MV-4-11 (cell line): ENCODE measurements at regions not wholly inside any gene's neighbourhood (a gene's known extent, or its start where the extent isn't known, plus 50 kb on each side); places are given as distances from the start of the nearest gene placed in this dataset.
A peak's percentile ranks its signal among the peaks of the same experiment; 100 is the strongest.
"Not testable (repeated sequence)": the region's sequence is repeated elsewhere in the genome, so short reads cannot be mapped to it uniquely, and the experiment has no call there.

Experiments used
- DNase-seq: peaks from one replicate; lab custom pipeline; 2025; lab: John Stamatoyannopoulos, UW

DNA sequence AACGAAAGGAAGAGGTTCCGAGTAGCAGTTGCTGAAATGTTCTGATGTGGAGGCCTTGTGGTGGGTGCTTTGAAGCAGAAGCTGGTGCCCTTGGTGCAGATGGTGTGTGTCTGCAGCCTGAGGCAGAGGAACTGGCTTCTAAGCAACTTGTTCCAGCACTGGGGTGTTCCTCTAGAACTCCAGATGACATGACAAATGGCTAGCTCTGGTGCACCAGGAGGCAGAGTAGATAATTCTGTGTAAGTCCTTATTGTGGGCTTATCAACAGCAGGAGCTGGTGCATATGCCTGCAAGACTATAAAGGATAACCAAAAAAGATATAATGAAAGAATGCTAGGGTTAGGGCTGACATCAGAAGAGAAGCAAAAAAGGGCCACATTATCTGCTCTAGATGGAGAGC, 76.5 kb downstream of the ARL5B start:
- DNase-seq = no peak

DNA sequence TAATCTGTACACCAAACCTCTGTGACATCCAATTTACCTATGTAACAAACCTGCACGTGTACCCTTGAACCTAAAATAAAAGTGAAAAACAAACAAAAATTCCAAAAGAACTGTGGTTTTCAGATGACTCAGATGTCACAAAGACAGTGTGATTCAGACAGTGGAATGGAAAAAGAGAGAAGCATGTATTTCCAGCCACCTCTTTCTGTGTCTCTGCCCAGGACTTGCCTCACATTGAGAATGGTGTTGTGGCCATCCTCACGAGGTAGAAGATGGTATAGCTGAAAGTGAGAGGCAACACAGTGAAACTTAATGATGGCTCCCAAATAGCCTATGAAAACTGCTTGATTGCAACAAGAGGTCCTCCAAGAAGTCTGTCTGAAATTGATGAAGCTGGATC, 78.0 kb downstream of the ARL5B start:
- no peak for DNase-seq

DNA sequence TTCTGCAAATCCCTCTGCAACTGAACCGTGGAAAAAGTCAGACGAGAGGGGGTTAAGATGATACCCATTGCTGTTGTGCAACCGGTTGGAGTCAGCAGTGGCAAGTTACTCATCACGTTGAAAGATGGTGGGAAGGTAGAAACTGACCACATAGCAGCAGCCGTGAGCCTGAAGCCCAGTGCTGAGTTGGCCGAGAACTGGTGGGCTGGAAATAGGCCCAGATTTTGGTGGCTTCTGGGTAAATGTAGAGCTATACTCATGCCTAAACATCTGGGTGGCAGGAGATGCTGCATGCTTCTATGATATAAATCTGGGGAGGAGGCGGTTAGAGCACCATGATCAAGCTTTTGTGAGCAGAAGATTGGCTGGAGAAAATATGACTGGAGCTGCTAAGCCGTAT, 78.6 kb downstream of the ARL5B start:
- DNase-seq = no peak

DNA sequence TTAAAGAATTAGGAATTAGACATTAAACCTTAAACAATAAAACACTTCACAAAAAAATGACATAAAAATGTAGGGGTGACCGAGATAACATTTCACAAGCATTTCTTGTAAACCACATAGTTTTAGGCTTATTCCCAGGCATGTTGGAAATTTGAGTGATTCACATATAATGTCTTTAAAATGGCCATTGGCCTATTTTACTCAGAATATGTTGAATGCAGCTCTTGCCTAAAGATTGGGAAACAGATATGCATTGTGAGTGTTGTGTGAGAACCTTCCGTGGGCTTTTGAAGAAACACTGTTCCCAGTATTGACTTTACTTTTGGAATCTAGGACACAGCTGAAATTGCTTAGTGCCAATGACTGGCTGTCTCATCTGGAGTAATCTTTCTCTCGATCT, 79.6 kb downstream of the ARL5B start:
- DNase-seq = no peak

DNA sequence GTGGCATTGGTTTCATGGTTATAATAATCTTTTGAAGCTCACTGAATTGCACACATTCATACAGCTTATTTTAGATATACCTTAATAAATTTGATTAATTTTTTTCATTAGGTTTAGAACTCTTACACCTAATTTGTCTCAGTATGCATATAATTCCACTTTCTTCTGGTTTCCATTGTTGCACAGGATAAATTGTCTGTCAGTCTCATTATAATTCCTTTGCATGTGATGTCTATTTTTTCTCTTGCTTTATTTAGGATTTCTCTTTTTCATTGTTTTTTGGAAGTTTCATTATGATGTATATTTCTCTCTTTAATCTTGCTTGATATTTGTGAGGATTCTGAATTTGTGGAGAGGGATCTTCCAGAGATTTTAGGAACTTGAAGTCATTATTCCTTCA, 84.7 kb downstream of the ARL5B start:
- no peak for DNase-seq

DNA sequence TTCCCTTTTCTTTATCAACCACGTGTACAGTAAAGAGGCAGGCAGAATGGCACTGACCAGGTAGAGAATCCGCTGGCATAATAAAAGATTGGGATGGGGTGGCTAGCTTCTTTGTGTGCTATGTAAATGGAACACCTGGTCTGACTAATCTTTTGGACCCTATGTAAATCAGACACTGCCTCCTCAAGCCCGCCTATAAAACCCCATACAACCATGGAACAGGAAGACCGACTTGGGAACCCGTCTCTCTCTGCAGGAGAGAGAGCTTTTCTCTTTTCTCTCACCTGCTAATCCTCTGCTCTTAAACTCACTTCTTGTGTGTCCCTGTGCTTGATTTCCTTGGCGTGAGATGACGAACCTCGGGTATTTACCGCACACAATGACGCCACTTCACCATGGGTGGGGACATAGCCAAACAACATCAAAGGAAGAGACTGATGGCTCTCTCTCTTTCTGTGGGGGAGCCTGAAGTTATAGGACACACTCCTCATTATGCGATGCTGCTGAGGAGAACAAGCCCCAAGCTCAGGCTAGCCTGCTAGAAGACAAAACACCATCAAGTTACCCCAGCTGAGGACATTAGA, 94.2 kb downstream of the ARL5B start:
- no peak for DNase-seq

DNA sequence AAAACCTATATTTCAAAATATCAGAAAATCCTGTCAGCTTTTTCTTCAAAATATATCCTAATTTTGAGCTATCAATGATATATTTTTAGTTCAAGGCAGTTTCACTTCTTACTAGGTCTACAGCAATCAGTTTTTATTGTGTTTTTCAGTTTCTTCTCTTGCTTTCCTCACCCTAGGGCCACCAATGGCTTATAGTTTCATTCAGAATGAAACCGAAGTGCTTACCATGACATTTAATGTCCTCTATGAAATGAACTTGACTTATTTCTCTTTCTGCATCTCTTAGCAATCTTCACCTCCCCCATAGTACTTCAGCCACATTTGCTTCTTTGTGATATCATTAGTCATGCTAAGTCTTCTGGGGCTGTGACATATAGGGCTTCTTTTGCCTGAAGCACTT, 100.3 kb downstream of the ARL5B start:
- no peak for DNase-seq

DNA sequence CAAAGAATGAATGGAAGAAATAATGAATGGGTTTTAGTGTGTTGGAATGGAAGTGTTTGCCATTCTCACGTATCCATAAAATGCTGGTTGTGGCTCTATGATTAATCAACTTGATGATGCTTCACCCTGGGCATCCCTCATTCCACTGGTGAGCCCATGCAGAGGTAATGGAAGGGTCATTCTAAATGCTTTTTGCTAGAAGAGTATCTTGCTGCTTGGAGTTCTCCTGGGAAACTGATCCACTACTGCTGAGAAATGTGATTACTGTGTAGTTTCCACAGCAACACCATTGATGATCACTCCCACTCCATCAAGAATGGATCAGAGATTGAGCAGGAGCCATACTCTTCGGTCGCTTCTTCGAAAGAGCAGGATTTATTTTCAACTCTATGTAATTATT, 101.6 kb downstream of the ARL5B start:
- DNase-seq = no peak

DNA sequence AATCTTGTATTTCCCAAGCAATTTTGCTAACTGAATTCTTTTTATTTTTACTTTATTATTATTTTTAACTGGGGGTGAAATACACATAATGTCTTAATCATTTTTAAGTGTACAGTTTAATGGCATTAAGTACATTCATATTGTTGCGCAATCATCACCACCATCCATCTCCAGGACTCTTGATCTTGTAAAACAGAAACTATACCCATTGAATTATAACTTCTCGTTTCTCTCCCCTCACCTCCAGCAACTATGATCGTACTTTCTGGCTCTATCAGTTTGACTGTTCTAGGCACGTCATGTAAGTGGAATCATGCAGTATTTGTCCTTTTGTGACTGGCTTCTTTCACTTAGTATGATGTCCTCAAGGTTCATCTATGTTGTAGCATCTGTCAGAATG, 108.8 kb downstream of the ARL5B start:
- peak; percentile 17 for DNase-seq

DNA sequence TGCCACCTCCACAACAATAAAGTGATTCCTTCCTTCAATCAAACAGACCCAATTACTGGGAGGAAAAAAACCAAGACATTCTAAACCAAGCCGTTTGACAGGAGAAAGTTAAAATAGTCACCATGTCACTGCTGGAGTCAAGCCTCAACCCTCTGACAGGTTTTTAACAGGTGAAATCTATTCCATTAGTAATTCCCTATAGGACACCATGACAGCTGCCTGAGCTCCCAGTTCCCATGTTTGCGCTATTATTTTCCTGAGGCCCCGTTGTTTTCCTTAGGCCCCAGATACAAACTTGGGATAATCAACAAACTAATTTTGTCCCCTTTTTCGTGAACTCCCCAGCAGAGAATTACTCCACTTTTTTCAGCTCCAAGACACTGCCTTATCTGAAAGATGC, 113.9 kb downstream of the ARL5B start:
- DNase-seq = no peak

DNA sequence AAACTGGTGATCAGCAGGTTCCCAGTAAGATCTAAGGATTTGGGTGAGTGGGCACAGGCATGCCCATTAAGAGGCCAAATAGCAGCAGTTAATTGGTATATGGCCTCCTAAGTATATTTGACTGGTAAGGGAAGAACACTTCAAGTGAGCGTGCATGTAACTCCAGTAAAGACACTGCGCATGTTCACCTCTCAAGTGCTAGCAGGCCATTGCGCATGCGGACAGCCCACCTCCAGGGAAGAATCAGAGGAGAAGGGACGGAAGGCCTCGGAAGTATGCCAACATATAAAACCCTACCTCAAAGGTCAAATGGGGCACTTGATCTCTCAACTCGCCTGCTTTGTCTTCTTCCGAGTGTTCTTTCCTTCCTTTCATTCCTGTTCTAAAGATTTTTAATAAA, 118.0 kb downstream of the ARL5B start:
- DNase-seq = no peak

DNA sequence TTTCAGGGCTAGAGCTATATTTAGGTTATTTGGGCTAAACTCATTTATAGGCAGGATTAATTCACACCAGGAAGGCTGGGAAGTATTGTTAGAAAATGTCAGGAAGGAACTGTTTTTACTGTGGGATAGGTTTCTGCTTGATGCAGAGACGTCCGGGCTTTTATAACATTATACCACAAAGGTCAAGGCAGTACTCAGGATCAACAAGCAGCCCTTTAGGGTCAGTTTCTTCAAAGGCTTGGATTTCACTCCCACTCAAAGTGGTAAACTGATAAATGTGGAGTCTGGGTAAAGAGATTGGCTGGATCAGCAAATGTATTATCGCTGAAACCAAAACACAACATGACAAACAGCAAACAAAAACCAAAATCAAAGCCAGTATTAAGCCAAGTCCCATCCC, 127.2 kb downstream of the ARL5B start:
- DNase-seq = no peak

DNA sequence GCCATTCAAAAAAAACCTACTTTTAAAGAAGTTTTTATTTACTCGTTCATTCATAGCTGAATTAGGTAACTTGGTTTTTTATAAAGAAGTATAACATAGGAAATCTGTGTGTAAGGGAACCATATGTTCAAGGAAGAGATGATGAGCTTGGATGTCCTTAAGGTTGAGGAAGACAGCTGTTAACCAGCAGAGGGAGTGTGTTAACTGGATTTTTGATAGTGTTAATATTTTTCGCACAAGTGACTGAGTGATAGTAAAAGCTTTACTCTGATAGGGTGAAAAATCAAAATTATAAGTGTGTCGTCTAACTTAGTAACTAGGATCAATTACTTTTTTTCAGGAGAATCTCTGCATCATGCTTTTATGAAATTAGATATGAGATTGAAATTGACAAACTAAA, 134.7 kb downstream of the ARL5B start:
- no peak for DNase-seq

DNA sequence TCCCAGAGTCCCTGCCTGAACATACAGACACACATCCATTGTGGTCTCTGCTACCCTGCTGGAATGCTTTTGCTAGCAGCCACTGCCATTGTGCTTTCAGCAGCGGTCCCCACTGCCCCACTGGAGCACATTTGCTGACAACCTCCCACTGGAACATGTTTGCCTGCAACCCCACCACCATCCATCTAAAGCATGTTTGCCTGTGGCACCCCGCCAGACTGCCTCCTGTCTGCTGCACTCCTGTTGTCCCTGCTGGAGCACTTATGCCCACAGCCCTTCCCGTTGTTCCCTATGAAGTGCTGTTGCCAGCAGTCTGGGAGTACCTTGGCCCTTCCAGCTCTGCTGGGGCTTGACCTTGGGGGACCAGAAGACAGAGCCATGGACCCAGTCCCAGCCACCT, 136.3 kb downstream of the ARL5B start:
- DNase-seq = no peak

DNA sequence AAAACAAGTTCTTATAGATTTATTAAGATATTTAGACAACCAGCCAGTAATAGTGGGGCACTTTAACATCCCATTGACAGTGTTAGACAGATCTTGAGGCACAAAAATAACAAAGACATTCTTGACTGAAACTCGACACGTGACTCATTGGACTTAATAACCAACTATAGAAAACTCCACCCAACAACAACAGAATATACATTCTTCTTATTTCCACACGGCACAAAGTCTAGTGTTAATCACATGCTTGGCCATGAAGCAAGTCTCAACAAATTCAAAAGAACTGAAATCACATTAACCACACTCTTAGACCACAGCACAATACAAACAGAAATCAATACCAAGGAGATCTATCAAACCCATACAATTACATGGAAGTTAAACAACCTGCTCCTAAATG, 138.1 kb downstream of the ARL5B start:
- DNase-seq = no peak

DNA sequence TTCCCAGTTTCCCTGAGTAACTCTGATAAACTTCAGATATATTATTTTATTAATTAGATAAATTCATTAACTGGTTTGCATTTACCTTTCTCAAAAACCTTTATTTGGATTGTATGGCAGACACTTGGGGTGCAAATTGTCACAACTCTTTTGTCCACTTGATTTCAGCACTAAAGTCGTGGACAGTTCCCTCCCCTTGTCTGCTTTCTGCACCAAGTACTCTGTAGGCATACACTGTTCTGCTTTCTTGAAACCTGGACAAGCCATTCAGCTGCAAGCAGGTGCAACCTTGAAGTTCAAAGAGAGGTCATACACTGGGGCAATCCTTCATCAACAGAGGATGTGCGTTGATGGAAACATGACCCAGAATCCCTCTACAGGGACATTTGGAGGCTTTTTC, 162.9 kb downstream of the ARL5B start:
- peak; percentile 10 for DNase-seq

DNA sequence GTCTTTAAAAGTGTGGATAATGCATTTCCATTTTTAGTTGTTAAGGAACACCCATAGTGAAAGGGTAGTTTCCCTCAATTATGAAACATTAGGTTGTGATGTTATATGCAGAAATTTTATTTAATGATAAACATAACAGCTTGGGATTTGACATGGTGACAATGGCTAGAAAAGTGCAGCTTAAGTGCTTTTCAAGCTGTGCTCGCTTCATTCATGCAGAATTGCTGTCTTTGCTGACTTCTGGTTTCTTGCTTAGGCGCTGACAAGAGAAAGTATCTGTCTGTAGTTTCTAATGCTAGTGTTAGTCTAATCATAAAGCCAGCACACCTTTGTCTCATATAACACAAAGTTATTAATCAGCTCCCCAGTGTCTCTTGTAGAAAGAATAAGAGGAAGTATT, 170.0 kb downstream of the ARL5B start:
- DNase-seq = no peak

DNA sequence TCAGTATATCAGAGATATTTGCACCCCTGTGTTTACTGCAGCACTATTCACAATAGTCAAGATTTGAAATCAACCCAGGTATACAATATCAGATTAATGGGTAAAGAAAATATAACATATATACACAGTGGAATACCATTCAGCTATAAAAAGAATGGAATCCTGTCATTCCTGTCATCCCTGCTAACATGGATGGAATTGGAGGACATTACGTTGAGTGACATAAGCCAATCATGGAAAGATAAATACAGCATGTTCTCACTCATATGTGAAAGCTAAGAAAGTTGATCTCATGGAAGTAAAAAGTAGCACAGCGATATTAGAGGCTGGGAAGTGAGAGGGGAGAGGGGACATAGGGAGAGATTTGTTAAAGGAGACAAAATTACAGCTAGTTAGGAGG, 171.0 kb downstream of the ARL5B start:
- no peak for DNase-seq

DNA sequence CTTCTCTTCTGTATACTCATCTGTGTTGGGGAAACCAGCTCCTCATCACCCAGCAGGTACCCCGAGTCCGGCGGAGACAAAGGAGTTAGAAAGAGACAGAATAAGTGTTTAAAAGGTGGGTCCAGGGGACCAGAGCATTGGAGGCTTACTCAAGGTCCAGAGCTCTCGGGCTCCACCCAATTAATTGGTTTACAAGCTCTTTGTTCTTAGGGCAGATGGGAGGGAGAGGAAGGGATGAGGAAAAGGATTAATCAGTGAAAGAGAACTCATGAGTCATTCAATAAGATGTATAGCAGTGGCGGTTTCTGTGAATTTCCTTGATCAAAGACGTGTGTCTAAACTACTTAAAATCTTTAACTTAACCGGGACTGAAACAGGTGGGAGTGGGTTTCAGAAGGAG, 192.0 kb upstream of the MALRD1 start:
- DNase-seq = not testable (repeated sequence)

DNA sequence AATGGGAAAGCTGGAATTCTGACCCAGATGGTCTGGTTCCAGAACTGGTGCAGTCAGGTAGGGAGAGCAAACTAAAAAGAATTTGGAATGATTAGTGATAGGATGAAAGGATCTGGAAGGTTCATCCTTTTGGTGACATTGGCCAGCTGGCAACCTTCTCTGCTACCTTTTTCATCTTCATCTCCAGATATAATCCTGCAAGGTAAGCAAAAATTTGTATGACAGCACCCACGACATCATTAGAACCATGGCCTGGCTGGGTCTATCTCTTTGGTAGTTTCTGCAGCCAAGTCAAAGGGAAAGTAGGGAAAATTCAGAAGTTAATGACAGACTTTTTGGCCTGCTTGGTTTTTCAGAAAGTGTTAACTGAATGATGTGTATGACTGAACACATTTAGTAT, 188.9 kb upstream of the MALRD1 start:
- DNase-seq = no peak

DNA sequence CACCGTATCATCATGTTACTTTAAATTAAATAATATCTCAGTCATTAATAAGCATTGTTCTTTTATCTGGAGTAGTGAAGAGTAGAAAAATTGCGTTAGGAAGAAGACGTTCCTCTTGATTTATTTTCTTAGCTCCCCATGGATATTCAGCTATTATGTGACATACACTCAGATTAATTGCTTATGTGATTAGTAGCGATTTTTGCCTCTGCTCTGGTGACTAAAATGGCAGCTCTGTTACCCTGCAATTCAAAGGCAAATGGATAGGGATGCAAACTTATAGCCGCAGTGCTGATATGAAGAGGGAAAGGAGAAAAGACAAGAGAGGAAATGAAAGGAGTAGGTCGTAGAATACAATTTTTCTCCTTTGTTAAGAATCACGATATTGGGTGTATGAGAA, 188.4 kb upstream of the MALRD1 start:
- no peak for DNase-seq

DNA sequence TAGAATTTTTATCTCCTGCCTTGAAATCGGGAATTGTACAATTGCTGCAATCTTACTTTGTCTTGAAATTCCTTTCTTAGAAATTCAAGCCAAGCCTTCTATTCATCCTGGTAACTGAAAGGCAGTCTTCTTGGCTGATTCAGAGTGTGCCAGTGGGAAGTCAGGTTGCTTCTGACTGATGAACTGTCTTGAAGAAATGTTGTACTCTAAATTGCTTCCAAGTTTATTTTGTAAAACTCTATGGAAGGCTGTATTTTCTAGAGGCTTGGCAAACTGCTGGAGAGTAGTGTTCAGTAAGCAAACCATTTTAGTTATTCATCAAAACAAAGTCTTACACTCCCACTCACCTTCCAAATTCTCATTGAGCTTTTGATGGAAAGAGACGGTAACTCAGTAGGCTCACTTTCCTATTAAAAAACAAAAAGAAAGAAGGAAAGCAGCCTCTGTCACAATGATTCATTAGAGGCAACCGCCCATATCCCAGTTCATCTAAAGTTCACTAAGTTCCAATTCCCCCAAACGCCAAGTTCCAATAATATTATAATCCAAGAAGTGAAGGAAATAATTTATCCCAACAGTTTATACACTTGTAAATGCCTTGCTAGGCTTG, 187.9 kb upstream of the MALRD1 start:
- DNase-seq = no peak

DNA sequence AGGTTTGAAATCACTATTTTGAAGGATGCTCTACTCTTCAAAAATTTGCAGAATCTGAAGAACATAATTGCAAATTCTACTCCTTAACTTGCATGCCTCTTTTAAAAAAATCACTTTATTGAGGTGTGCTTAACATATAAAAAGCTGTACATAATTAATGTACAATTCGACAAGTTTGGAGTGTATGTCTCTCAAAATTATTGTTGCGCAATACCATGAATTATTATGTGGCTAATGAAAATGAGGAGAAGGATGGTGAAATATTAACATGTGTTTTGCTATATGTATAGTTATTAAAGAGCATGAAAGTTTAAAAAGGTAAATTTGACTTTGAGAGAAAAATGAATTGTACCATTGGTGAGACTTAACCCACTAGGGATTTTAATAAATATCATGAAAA, 187.2 kb upstream of the MALRD1 start:
- DNase-seq = no peak

DNA sequence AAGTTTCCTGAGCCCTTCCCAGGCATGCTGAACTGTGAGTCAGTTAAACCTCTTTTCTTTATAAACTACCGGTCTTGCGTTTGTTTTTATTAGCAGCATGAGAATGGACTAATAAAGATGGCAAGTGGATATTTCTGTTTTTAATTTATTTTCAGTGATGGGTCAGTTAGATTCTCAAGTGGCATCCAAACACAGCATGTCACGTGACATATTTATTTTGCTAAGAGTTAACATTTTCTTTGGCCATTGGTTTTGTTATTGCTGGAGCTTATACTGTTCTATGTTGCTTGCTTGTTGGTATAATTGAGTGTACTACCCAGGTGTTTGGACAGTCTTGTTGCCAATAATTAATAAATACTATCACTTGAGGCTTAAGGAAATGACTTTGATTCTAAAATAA, 181.7 kb upstream of the MALRD1 start:
- no peak for DNase-seq

DNA sequence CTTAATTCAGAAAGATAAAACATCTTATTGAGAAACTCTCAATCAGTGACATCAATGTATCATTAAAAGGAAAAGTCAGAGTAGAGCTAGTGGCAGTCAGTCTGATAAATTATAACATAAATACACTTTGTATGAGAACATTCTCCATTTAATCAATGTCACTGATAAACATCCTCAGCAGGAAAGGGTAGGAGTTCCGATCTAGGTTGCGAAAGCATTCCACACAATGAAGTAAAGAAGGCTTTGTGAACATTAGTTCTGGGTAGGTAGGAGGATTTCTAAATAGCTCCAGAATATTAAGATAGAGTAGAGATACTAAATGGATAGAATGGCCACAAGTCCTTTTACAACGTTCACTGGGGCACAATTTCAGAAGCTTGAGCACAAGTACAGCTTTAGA, 179.7 kb upstream of the MALRD1 start:
- DNase-seq = no peak
